M059J (cell line): ENCODE measurements at regions not wholly inside any gene's neighbourhood (a gene's known extent, or its start where the extent isn't known, plus 50 kb on each side); places are given as distances from the start of the nearest gene placed in this dataset.
"Not testable (repeated sequence)": the region's sequence is repeated elsewhere in the genome, so short reads cannot be mapped to it uniquely, and the experiment has no call there.

Source experiments
- DNase-seq: peaks from one replicate; pipeline ENCODE4 v3.0.0-alpha.2; 2012; ENCODE audit warnings: low read depth

DNA sequence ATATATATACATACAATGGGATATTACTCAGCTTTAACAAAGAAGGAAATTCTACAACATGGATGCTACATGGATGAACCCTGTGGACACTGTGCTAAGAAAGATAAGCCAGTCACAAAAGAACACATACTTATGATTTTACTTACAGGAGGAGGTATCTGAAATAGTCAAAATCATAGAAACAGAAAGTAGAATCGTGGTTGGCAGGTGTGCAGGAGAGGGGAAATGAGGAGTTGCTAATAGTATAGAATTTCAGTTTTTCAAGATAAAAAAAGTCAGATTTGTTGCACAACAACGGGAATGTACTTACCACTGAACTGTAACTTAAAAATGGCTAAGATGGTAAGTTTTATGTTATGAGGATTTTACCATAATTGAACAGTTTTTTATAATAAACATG lies 706.3 kb downstream of the TFAP2A start:
- DNase-seq: no peak

- DNase-seq: peak; percentile 47
These were observed 709.9 kb downstream of the TFAP2A start for GRCh38 chr6:9704989-9705388.

- no peak for DNase-seq
These were observed 712.0 kb downstream of the TFAP2A start for GRCh38 chr6:9702914-9703313.

DNA sequence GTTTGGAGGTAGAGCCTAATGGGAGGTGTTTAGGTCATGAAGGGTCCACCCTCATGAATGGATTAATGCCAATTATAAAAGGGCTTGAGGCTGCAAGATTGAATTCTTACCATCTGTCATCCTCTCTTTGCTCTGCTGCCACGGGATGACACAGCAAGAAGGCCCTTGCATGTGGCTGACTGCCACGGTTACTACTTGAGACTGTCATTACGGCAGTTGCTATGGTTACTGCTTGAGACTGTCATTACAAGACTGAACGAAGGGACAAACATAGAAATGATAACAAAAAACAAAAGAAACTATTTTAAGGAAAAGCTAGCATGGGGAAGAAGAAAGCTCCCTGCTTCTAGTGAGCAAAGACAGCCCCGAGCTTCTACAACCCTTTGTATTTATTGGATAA lies 715.0 kb downstream of the TFAP2A start:
- DNase-seq: peak; percentile 83

- DNase-seq: no peak
These were observed 717.5 kb downstream of the TFAP2A start for GRCh38 chr6:9697263-9697931.

- no peak for DNase-seq
These were observed 724.5 kb downstream of the TFAP2A start for GRCh38 chr6:9690388-9690787.

GRCh38 chr6:9680727-9681126 lies 734.1 kb downstream of the TFAP2A start:
- DNase-seq: not testable (repeated sequence)

GRCh38 chr6:9675122-9675521 lies 739.8 kb downstream of the TFAP2A start:
- DNase-seq: peak; percentile 27

- DNase-seq: no peak
These were observed 755.0 kb downstream of the TFAP2A start for GRCh38 chr6:9659848-9660247.

DNA sequence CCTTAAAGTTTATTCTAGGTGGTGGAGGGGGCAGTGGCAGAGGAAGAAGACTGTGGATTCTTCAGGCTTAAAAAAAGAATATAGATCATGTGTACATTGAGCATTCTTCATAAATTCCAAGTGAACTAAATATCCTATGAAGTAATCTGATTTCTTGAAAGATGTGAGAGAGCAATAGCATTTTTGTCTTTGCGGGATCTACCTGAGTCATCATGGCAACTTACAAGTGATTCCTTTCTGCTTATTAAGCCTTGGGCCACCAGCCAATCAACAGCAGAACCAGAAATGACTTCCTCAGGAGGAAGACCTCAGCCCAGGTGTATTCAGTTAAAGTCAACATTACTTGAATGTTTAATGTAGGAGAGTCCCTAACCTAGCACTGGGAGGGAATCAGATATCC lies 756.9 kb downstream of the TFAP2A start:
- DNase-seq: peak; percentile 88

DNA sequence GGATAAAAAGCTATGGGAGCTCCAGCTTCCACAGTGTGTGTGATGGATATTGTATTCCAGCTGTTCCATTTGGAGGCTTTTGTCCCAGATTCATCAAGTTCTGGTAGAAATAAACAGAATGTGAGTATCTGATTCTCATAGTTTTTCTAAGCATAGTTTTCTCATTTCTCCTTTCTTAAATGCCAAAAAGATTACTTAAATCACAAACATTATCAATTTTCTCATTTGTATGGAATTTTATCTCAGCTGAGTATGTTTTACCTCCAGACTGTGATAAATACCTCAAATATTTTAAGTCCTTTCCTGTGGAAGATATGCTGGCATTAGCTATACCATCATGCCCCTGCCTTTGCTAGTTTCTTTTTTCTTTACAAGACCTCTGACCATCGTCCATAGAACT lies 767.3 kb downstream of the TFAP2A start:
- peak; percentile 55 for DNase-seq

GRCh38 chr6:9647071-9647445 lies 767.8 kb downstream of the TFAP2A start:
- DNase-seq: no peak

DNA sequence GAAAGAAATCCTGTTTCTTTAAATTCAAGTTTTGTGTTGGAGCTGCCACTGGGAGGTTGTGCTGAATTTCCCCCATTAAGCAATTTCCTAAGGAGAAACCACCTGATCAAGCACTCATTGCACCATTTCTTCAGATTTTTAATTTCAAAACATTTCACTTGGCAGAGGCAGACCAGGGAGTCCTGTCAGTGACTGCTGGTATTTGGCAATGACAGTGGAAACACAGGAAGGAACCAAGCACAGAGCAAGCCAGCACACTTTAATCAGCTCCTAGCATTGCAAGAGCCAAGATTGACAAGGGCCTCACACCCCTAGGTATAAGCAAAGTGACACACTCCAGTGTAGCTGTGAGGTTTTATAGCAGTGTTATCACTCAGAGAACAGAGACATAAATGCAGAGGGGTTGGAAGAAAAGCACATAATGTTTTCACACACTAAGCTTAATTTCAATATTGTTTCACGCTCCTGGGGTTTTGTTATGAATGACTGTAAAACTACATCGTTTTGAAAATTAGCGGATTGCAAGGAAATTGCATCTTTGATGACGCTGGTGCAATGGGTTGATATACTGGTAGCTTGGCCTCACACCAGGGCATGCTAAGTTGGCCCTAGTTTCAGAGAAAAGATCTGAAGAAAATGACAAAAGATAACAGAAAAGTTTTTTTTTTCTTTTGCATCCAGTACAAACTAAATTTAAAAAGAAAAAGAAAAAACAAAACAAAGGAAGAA lies 768.4 kb downstream of the TFAP2A start:
- DNase-seq: peak; percentile 64

DNA sequence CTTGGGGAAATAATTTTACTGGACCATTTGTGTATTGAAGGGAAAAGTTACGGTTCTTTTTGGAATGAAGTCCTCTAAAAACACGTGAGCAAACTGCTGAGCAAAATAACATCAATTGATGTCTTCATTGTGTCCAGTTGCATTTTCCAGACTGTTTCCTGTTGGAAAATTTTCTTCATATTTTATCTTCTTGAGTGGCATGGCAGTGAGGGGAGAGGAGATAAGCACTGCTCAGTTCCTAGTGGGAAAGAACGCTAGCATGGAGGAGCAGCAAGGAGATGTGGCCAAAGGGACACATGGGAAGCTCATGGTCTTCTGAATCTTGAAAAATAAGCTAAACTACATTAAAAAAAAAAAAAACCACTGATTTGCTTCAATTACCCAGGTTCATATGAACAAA lies 776.0 kb downstream of the TFAP2A start:
- DNase-seq: no peak

GRCh38 chr6:9634776-9635175 lies 780.1 kb downstream of the TFAP2A start:
- DNase-seq: no peak

DNA sequence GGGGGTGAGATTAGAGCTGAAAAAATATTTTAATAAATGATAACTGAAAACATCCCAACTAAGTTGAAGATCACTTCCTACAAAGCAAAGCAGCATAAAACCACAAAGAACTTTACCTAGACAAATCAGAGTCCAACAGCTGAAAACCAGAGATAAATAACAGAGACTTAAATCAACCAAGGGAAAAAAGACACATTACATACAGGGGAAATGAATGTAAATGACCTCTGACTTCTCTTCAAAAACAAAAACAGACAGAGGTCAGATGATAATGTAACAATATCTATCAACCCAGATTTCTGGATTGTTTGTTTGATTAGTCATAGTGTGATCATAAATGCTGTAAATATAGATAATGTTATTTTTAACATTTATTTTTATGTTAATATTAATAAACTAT lies 782.8 kb downstream of the TFAP2A start:
- DNase-seq: no peak

DNA sequence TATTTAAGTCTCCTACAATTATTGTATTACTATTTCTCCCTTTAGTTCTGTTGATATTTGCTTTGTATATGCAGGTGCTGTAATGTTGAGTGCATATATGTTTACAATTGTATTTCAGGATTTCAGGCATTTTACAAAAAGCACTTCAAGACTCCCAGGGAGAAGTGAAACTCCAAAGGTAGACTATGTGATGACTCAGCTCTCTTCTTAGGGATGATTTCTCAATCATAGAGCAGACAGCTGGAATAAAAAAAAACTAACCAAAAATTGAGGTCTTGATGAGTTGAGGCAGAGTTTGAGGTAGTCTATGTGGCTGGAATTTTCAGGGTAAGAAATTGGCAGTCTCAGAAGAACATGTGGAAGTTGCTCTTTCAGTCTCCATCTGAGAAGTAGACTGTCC lies 786.1 kb downstream of the TFAP2A start:
- DNase-seq: peak; percentile 56

DNA sequence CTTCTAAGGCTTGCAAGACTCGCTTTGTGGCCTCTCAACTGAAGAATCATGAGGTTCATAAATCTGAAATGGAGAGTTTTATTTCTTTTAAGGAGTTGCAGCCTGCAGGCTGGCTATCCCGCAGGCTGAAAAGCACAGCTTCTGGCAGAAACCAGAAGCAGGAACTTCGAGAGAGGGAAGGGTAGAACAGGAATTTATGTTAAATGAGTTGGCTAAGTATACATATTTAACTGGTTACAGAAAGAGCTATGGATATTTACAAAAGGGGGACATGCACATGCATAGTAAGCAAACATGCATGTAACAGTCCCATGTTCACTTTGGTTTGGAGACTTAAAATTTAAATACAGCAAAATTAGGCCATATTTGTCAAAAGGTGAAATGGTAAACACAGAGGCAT lies 787.0 kb downstream of the TFAP2A start:
- DNase-seq: no peak

- peak; percentile 87 for DNase-seq
These were observed 790.9 kb downstream of the TFAP2A start for GRCh38 chr6:9623985-9624384.

DNA sequence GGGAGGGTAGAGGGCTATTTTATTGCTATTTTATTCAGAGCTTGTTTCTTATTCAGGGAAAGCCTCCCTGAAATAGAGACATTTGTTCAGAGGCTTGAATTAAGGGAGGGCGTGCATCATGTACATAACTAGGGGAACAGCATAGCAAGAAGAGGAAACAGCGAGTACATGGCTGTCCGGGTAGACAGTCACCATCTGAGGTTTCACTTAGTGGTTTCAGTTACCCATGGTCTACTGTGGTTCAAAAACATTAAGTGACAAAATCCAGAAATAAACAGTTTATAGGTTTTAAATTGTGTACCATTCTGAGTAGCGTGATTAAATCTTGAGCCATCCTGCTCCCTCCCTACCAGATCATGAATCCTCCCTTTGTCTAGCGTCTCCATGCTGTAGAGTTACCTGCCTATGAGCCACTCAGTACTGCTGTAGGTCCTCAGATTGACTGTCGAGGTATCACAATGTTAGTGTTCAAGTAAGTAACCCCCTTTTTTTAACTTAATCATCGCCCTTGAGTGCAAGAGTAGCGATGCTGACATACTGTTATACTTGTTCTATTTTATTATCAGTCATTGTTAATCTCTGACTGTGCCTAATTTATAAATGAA lies 791.5 kb downstream of the TFAP2A start:
- no peak for DNase-seq

DNA sequence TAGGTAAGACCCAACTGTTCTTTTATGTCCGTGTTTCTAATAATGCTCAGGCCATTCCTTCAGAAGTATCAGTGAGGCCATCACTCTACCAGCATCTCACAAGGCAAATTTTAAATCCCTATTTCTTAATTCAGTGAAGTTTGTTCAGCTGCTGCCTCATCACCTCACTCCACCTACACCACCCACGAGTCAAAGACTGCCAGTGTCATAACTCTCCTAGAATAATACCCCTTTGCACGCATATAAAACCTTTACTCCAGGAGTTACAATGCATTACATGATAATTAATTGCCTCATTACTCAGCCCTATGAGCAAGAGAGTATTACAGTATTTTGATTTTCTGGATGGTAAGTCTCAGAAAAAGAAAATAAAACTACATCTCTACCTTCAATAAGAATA lies 793.6 kb downstream of the TFAP2A start:
- peak; percentile 82 for DNase-seq

DNA sequence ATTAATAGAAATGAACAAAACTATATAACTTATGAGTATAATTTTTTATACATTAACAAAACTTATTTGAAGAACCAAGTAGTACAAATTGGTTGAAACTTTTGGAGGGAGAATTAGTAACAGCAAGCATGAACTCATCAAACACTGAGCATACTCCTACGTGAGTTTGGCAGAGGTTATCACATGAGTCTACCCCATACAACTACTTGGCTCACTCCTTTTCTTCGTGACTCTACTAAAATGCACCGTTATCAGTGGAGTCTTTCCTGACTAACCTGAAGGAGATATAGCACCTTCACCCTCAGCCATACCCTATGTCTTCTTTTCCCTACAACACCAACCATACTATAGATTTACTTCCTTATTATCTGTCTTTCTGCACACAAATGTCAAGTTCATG lies 794.2 kb downstream of the TFAP2A start:
- no peak for DNase-seq

GRCh38 chr6:9620263-9620662 lies 794.6 kb downstream of the TFAP2A start:
- peak; percentile 85 for DNase-seq
